Panc1 (cell line): ENCODE measurements at regions not wholly inside any gene's neighbourhood (a gene's known extent, or its start where the extent isn't known, plus 50 kb on each side); places are given as distances from the start of the nearest gene placed in this dataset.

Experiments used
- ATAC-seq: fragments of 200-7000 bp; cut with Tn5 transposase; 2 replicates; pipeline ENCODE4 v1.9.1; 2020; ENCODE audit warnings: mild to moderate bottlenecking, moderate library complexity
- BruUV-seq: library from RNA; stranded (reverse); fragments of 400-500 nt; replicated peaks from 2 replicates; lab custom pipeline; 2021; lab: Mats Ljungman, UMichigan
- CTCF ChIA-PET: fragments of 300-600 bp; sonication (Branson Sonifier 250); formaldehyde crosslinking; loops from one replicate; lab custom pipeline; 2022; ENCODE audit warnings: antibody characterized with exemption; lab: Charles Lee
- POLR2A ChIA-PET: fragments of 300-600 bp; sonication (Branson Sonifier 250); formaldehyde crosslinking; loops from one replicate; lab custom pipeline; 2022; ENCODE audit warnings: antibody characterized with exemption; lab: Charles Lee
- DNase-seq: peaks from one replicate; pipeline ENCODE4 v3.0.0-alpha.2; 2010; ENCODE audit warnings: low read depth, low spot score
- H3K27ac ChIP-seq: 2 replicates; pipeline ENCODE4 v1.5.1; 2011; ENCODE audit warnings: mild to moderate bottlenecking, low read length, inconsistent platforms
- H3K27me3 ChIP-seq: fragments of 200-500 bp; sonication (Bioruptor generic); 2 replicates; pipeline ENCODE4 v1.6.0; 2014; ENCODE audit warnings: low read length, inconsistent platforms; ENCODE audit not compliant: control insufficient read depth, insufficient read depth
- H3K36me3 ChIP-seq: fragments of 200-500 bp; sonication (Bioruptor generic); 2 replicates; pipeline ENCODE4 v1.5.1; 2014; ENCODE audit warnings: inconsistent platforms, mild to moderate bottlenecking, low read length, moderate library complexity; ENCODE audit not compliant: control insufficient read depth, insufficient read depth
- H3K4me1 ChIP-seq: 2 replicates; pipeline ENCODE4 v1.5.1; 2011; ENCODE audit warnings: inconsistent platforms, mild to moderate bottlenecking, low read length, moderate library complexity; ENCODE audit not compliant: control insufficient read depth, insufficient read depth
- H3K4me3 ChIP-seq, 2 experiments: 2 replicates each; pipeline ENCODE4 v1.5.1; 2011 to 2012; ENCODE audit warnings: low read depth in 2 of 2, low read length in 2 of 2, mild to moderate bottlenecking in 2 of 2, inconsistent platforms in 1 of 2, moderate library complexity in 1 of 2
- H3K9me3 ChIP-seq: fragments of 200-500 bp; sonication (Bioruptor generic); 2 replicates; pipeline ENCODE4 v1.5.1; 2014; ENCODE audit warnings: low read depth, mild to moderate bottlenecking, inconsistent platforms, low read length, moderate library complexity; ENCODE audit not compliant: control insufficient read depth, insufficient read depth
- POLR2AphosphoS5 ChIP-seq: IDR thresholded peaks from 2 replicates; pipeline ENCODE4 v1.6.1; 2012; ENCODE audit warnings: mild to moderate bottlenecking, low read depth, low read length, moderate library complexity
- SIN3A ChIP-seq: IDR thresholded peaks from 2 replicates; pipeline ENCODE4 v1.6.1; 2012; ENCODE audit warnings: low read depth, mild to moderate bottlenecking, low read length, moderate library complexity, borderline replicate concordance; ENCODE audit not compliant: insufficient read depth
- TCF7L2 ChIP-seq: IDR thresholded peaks from 2 replicates; pipeline ENCODE4 v1.6.1; 2011; ENCODE audit warnings: mild to moderate bottlenecking, low read depth, low read length, inconsistent platforms
- in situ Hi-C: cut with HindIII; loops from 2 replicates; pipeline ENCODE4 v1.10.0; 2016; ENCODE audit warnings: low sequenced_read_pairs, low pct_unique_long_range_greater_than_20kb
- intact Hi-C: fragments of 100-400 bp; cut with micrococcal nuclease; formaldehyde crosslinking; loops from one replicate; pipeline ENCODE4 v1.10.0; 2022; ENCODE audit not compliant: unreplicated experiment
- TF ChIP-seq, protein P1 (sequence below): fragments of 450-650 bp; IDR thresholded peaks from 2 replicates; pipeline ENCODE4 v1.5.1; 2017; ENCODE audit warnings: mild to moderate bottlenecking
- TF ChIP-seq, protein P2 (sequence below), 2 experiments: IDR thresholded peaks; 2 replicates each; pipeline ENCODE4 v1.6.1; 2011 to 2012; ENCODE audit warnings: low read depth in 2 of 2, control low read depth in 1 of 2, low read length in 1 of 2, mild to moderate bottlenecking in 1 of 2, moderate library complexity in 1 of 2; ENCODE audit not compliant: insufficient read depth in 1 of 2

DNA sequence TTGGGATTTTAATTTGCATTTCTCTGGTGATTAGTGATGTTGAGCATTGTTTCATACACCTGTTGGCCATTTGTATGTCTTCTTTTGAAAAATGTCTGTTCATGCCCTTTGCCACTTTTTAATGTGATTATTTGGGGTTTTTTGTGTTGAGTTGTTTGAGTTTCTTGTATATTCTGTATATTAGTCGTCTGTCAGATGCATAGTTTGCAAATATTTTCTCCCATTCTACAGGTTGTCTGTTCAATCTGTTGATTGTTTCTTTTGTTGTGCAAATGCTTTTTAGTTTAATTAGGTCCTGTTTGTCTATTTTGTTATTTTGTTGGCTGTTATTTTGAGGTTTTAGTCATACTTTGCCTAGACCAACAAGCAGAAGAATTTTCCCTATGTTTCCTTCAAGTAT lies 164.0 kb upstream of the CXADR start:
- in situ Hi-C loops, result no loop called here
- DNase-seq (no peak), ATAC-seq (no peak)
- ChIA-PET CTCF (no interaction called here), POLR2A (no interaction called here)
- intact Hi-C loops, result no loop called here
- Histone ChIP-seq H3K27ac (no peak overlapping the region), H3K4me1 (no peaks in the 10 kb centered on the region), H3K9me3 (no peaks in the 10 kb centered on the region), H3K4me3 (no peak overlapping the region), H3K27me3 (no peaks in the 10 kb centered on the region), H3K36me3 (no peaks in the 10 kb centered on the region)
- BruUV-seq, result no TSS peak
- no peak for TF ChIP-seq TCF7L2

DNA sequence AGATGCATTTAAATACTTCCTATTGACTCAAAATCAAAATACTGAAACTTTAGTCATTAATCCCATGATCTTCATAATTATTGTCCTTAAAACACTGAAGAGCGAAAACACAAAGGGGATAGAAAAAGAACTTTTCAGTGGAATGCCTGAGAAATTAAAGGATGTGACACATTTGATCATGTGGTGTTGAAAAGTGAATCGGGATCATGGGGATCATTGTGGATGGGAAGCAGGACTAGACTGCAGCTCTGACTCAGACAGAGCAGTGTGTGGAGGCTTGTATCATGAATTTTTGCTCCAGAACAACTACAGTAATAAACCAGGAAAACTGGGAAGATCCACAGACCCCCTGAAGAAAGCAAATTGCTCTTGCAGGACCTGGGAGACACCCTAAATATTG lies 161.1 kb upstream of the CXADR start:
- ChIA-PET CTCF (no interaction called here), POLR2A (no interaction called here)
- Histone ChIP-seq H3K4me1 (no peaks in the 10 kb centered on the region), H3K27ac (no peak overlapping the region), H3K9me3 (no peaks in the 10 kb centered on the region), H3K4me3 (no peak overlapping the region), H3K27me3 (no peaks in the 10 kb centered on the region), H3K36me3 (no peaks in the 10 kb centered on the region)
- intact Hi-C loops, result no loop called here
- no peak for TF ChIP-seq TCF7L2
- no peak for TF ChIP-seq SIN3A
- no peak for TF ChIP-seq POLR2AphosphoS5
- TF ChIP-seq, protein P1, sequence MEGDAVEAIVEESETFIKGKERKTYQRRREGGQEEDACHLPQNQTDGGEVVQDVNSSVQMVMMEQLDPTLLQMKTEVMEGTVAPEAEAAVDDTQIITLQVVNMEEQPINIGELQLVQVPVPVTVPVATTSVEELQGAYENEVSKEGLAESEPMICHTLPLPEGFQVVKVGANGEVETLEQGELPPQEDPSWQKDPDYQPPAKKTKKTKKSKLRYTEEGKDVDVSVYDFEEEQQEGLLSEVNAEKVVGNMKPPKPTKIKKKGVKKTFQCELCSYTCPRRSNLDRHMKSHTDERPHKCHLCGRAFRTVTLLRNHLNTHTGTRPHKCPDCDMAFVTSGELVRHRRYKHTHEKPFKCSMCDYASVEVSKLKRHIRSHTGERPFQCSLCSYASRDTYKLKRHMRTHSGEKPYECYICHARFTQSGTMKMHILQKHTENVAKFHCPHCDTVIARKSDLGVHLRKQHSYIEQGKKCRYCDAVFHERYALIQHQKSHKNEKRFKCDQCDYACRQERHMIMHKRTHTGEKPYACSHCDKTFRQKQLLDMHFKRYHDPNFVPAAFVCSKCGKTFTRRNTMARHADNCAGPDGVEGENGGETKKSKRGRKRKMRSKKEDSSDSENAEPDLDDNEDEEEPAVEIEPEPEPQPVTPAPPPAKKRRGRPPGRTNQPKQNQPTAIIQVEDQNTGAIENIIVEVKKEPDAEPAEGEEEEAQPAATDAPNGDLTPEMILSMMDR, result no peak
- TF ChIP-seq, protein P2, sequence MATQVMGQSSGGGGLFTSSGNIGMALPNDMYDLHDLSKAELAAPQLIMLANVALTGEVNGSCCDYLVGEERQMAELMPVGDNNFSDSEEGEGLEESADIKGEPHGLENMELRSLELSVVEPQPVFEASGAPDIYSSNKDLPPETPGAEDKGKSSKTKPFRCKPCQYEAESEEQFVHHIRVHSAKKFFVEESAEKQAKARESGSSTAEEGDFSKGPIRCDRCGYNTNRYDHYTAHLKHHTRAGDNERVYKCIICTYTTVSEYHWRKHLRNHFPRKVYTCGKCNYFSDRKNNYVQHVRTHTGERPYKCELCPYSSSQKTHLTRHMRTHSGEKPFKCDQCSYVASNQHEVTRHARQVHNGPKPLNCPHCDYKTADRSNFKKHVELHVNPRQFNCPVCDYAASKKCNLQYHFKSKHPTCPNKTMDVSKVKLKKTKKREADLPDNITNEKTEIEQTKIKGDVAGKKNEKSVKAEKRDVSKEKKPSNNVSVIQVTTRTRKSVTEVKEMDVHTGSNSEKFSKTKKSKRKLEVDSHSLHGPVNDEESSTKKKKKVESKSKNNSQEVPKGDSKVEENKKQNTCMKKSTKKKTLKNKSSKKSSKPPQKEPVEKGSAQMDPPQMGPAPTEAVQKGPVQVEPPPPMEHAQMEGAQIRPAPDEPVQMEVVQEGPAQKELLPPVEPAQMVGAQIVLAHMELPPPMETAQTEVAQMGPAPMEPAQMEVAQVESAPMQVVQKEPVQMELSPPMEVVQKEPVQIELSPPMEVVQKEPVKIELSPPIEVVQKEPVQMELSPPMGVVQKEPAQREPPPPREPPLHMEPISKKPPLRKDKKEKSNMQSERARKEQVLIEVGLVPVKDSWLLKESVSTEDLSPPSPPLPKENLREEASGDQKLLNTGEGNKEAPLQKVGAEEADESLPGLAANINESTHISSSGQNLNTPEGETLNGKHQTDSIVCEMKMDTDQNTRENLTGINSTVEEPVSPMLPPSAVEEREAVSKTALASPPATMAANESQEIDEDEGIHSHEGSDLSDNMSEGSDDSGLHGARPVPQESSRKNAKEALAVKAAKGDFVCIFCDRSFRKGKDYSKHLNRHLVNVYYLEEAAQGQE (IDR thresholded peaks at IDR 0.05; ENCODE audit: insufficient read depth in 1 of 2, low read depth in 2 of 2, low read length in 1 of 2), result no peak
- in situ Hi-C loops, result no loop called here
- DNase-seq (no peak), ATAC-seq (no peak)
- BruUV-seq, result no TSS peak

DNA sequence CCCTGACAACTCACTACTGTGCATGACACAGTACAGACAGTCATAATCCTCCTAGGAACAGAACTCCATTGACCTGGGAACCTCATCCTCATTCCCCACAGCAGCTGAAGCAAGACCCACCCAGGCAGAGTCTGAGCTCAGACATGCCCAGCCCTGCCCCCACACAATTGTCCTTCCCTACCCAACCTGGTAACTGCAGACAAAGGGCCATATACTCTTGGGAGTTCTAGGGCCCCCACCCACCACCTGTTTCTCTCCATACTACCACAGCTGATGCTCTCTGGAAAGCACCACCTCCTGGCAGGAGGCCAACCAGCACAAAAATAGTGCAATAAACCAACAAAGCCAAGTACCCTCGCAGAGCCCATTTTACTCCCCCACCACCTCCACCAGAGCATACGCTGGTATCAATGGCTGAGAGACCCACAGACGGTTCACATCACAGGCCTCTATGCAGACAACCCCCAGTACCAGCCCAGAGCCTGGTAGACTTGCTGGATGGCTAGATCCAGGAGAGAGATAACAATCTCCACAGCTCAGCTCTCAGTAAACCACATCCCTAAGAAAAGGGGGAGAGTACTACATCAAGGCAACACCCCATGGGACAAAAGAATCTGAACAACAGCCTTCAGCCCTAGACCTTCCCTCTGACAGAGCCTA lies 159.7 kb upstream of the CXADR start:
- H3K4me3 ChIP-seq, result no peak overlapping the region
- no peak for ATAC-seq
- no peaks in the 10 kb centered on the region for H3K36me3 ChIP-seq
- in situ Hi-C loops (no loop called here), intact Hi-C loops (no loop called here)
- TF ChIP-seq, protein P1, result no peak
- TF ChIP-seq POLR2AphosphoS5 (no peak), SIN3A (no peak), TCF7L2 (no peak)
- TF ChIP-seq, protein P2 (IDR thresholded peaks at IDR 0.05; ENCODE audit: insufficient read depth in 1 of 2, low read depth in 2 of 2, low read length in 1 of 2), result no peak
- ChIA-PET POLR2A (interaction anchor here (0.6 kb wide), 1 partner anchor 8 kb away, joined by 5 read pairs; no protein-coding TSS in a partner anchor), CTCF (interaction anchor here (0.5 kb wide), 1 partner anchor 329 kb away, joined by 5 read pairs; no protein-coding TSS in a partner anchor)
- H3K9me3 ChIP-seq, result no peaks in the 10 kb centered on the region
- no peak for DNase-seq
- BruUV-seq, result no TSS peak
- no peak overlapping the region for H3K27ac ChIP-seq
- no peaks in the 10 kb centered on the region for H3K4me1 ChIP-seq
- H3K27me3 ChIP-seq, result no peaks in the 10 kb centered on the region; the same call in 1 of the 2 replicates
